Ishikawa (cell line): ENCODE measurements at regions not wholly inside any gene's neighbourhood (a gene's known extent, or its start where the extent isn't known, plus 50 kb on each side); places are given as distances from the start of the nearest gene placed in this dataset.

Experiments used
- EP300 ChIP-seq: IDR thresholded peaks from 2 replicates; pipeline ENCODE4 v1.6.1; 2012; ENCODE audit warnings: borderline replicate concordance
- FOXM1 ChIP-seq: IDR thresholded peaks from 2 replicates; pipeline ENCODE4 v1.6.1; 2012; ENCODE audit warnings: low read depth, borderline replicate concordance
- RAD21 ChIP-seq: IDR thresholded peaks from 2 replicates; pipeline ENCODE4 v1.6.1; 2012; ENCODE audit warnings: low read depth
- REST ChIP-seq: IDR thresholded peaks from 2 replicates; pipeline ENCODE4 v1.6.1; 2012; ENCODE audit warnings: low read depth, mild to moderate bottlenecking
- YY1 ChIP-seq: IDR thresholded peaks from 2 replicates; pipeline ENCODE4 v1.6.1; 2012; ENCODE audit warnings: low read depth
- ZBTB7A ChIP-seq: IDR thresholded peaks from 2 replicates; pipeline ENCODE4 v1.6.1; 2012; ENCODE audit warnings: low read depth

- TF ChIP-seq EP300 = no peak
- no peak for TF ChIP-seq RAD21
- TF ChIP-seq REST = no peak
- TF ChIP-seq FOXM1 = no peak
- TF ChIP-seq ZBTB7A = no peak
- no peak for TF ChIP-seq YY1
These were observed 247.8 kb upstream of the CWC22 start for GRCh38 chr2:180254872-180255271.
